Trophoblast cell (in vitro differentiated cells and primary cell): ENCODE measurements at regions not wholly inside any gene's neighbourhood (a gene's known extent, or its start where the extent isn't known, plus 50 kb on each side); places are given as distances from the start of the nearest gene placed in this dataset.
"Not testable (repeated sequence)": the region's sequence is repeated elsewhere in the genome, so short reads cannot be mapped to it uniquely, and the experiment has no call there.

Experiments
- DNase-seq, 2 donors: peaks; one replicate each; pipeline ENCODE4 v3.0.0-alpha.2; 2016
- H2AFZ ChIP-seq: 2 replicates; pipeline ENCODE4 v1.6.1; 2013; ENCODE audit warnings: low read length, moderate library complexity, mild to moderate bottlenecking; ENCODE audit not compliant: insufficient read depth, poor library complexity
- H2AK5ac ChIP-seq: 2 replicates; pipeline ENCODE4 v1.6.1; 2013; ENCODE audit warnings: mild to moderate bottlenecking, low read length
- H2BK120ac ChIP-seq: 2 replicates; pipeline ENCODE4 v1.6.1; 2013; ENCODE audit warnings: low read length, mild to moderate bottlenecking, moderate library complexity; ENCODE audit not compliant: insufficient read depth, poor library complexity
- H2BK12ac ChIP-seq: 2 replicates; pipeline ENCODE4 v1.6.1; 2013; ENCODE audit warnings: mild to moderate bottlenecking, low read length, moderate library complexity
- H2BK5ac ChIP-seq: 2 replicates; pipeline ENCODE4 v1.6.1; 2013; ENCODE audit warnings: low read length, low read depth, moderate library complexity, mild to moderate bottlenecking; ENCODE audit not compliant: poor library complexity
- H3K14ac ChIP-seq: 2 replicates; pipeline ENCODE4 v1.6.1; 2013; ENCODE audit warnings: mild to moderate bottlenecking, low read length
- H3K18ac ChIP-seq: 2 replicates; pipeline ENCODE4 v1.6.1; 2013; ENCODE audit warnings: mild to moderate bottlenecking, low read length
- H3K23ac ChIP-seq: 2 replicates; pipeline ENCODE4 v1.6.1; 2013; ENCODE audit warnings: low read length
- H3K27ac ChIP-seq: 2 replicates; pipeline ENCODE4 v1.5.1; 2013; ENCODE audit warnings: low read depth, mild to moderate bottlenecking, inconsistent platforms, low read length, moderate library complexity
- H3K27me3 ChIP-seq: 2 replicates; pipeline ENCODE4 v1.6.1; 2013; ENCODE audit warnings: inconsistent platforms, mild to moderate bottlenecking, low read length, moderate library complexity; ENCODE audit not compliant: insufficient read depth
- H3K36me3 ChIP-seq, 2 experiments: 1 replicate in 1 of 2; 2 replicates in 1 of 2; pipeline ENCODE4 v1.6.1; 2013; ENCODE audit warnings: low read length in 2 of 2, mild to moderate bottlenecking in 2 of 2, moderate library complexity in 1 of 2; ENCODE audit not compliant: insufficient read depth in 2 of 2, control insufficient read depth in 1 of 2
- H3K4ac ChIP-seq: 2 replicates; pipeline ENCODE4 v1.6.1; 2013; ENCODE audit warnings: low read depth, mild to moderate bottlenecking, low read length, moderate library complexity
- H3K4me1 ChIP-seq, 2 experiments: 1 replicate in 1 of 2; 2 replicates in 1 of 2; pipeline ENCODE4 v1.6.1; 2013; ENCODE audit warnings: low read length in 2 of 2, mild to moderate bottlenecking in 2 of 2, moderate library complexity in 1 of 2; ENCODE audit not compliant: insufficient read depth in 2 of 2, control insufficient read depth in 1 of 2
- H3K4me2 ChIP-seq: 2 replicates; pipeline ENCODE4 v1.6.1; 2013; ENCODE audit warnings: inconsistent platforms, mild to moderate bottlenecking, low read length, moderate library complexity
- H3K4me3 ChIP-seq: 2 replicates; pipeline ENCODE4 v1.5.1; 2013; ENCODE audit warnings: mild to moderate bottlenecking, low read depth, low read length, inconsistent platforms
- H3K79me1 ChIP-seq: one replicate; pipeline ENCODE4 v1.6.1; 2013; ENCODE audit warnings: low read length
- H3K79me2 ChIP-seq: 2 replicates; pipeline ENCODE4 v1.6.1; 2013; ENCODE audit warnings: low read length, mild to moderate bottlenecking; ENCODE audit not compliant: control insufficient read depth, insufficient read depth, poor library complexity
- H3K9ac ChIP-seq: 2 replicates; pipeline ENCODE4 v1.6.1; 2013; ENCODE audit warnings: mild to moderate bottlenecking, low read length
- H3K9me3 ChIP-seq: 2 replicates; pipeline ENCODE4 v1.6.1; 2013; ENCODE audit warnings: low read depth, mild to moderate bottlenecking, control low read depth, inconsistent platforms, low read length; ENCODE audit not compliant: insufficient read depth
- H4K12ac ChIP-seq: 2 replicates; pipeline ENCODE4 v1.6.1; 2013; ENCODE audit warnings: low read depth, mild to moderate bottlenecking, low read length, moderate library complexity
- H4K8ac ChIP-seq: 2 replicates; pipeline ENCODE4 v1.6.1; 2013; ENCODE audit warnings: low read depth, mild to moderate bottlenecking, low read length, moderate library complexity
- H4K91ac ChIP-seq: one replicate; pipeline ENCODE4 v1.6.1; 2013; ENCODE audit warnings: low read depth, mild to moderate bottlenecking, low read length, moderate library complexity
- WGBS: extraction: QIAGEN DNeasy Blood & Tissue Kit; methylation state at CpG from one replicate; pipeline ENCODE4 v1.1.7; 2013; ENCODE audit warnings: missing lambda C conversion rate; ENCODE audit not compliant: insufficient read length, insufficient coverage; ENCODE audit errors: extremely low coverage; 5-methylcytosine and 5-hydroxymethylcytosine counted together

GRCh38 chr3:72077473-72078259, 292.7 kb upstream of the PROK2 start:
- peaks cover 3% of the 10 kb centered on the region for H3K9me3 ChIP-seq
- H4K91ac ChIP-seq = no peak overlapping the region
- H4K12ac ChIP-seq = no peak overlapping the region
- no peak overlapping the region for H2BK12ac ChIP-seq
- WGBS = 97% methylated on average over 3 of the region's 6 CpGs
- no peak overlapping the region for H3K23ac ChIP-seq
- no peak overlapping the region for H2BK5ac ChIP-seq
- H2AK5ac ChIP-seq = no peak overlapping the region
- H3K27ac ChIP-seq = no peak overlapping the region
- no peak overlapping the region for H2AFZ ChIP-seq
- no peak overlapping the region for H3K4me2 ChIP-seq
- H3K36me3 ChIP-seq = no peaks in the 10 kb centered on the region
- H3K4ac ChIP-seq = no peak overlapping the region
- H3K9ac ChIP-seq = no peak overlapping the region
- no peak overlapping the region for H3K18ac ChIP-seq
- no peaks in the 10 kb centered on the region for H3K27me3 ChIP-seq
- no peak overlapping the region for H3K4me3 ChIP-seq
- DNase-seq = no peak
- H3K4me1 ChIP-seq = peaks cover 0 to 8% of the 10 kb centered on the region in 2 experiments
- H2BK120ac ChIP-seq = no peak overlapping the region
- no peaks in the 10 kb centered on the region for H3K79me1 ChIP-seq
- no peaks in the 10 kb centered on the region for H3K79me2 ChIP-seq
- no peak overlapping the region for H4K8ac ChIP-seq
- H3K14ac ChIP-seq = no peak overlapping the region

DNA sequence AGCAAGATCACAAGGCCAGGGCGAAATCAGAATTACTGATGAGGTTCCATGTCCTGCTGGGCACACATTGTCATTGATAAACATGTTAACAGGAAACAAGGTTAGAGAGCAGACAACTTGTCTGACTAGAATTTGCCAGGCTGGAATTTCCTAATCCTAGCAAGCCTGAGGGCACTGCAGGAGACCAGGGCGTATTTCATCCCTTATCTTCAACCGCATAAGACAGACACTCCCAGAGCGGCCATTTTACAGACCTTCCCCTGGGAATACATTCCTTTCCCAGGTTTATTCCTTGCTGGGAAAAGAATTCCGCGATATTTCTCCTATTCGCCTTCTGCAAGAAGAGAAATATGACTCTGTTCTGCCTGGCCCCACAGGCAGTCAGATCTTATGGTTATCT, 290.9 kb upstream of the PROK2 start:
- not testable (repeated sequence) for H3K4me2 ChIP-seq, H4K12ac ChIP-seq, H3K4me3 ChIP-seq, H3K27me3 ChIP-seq, H2BK120ac ChIP-seq, H2BK12ac ChIP-seq, H3K9me3 ChIP-seq, H3K4me1 ChIP-seq, H4K8ac ChIP-seq, H3K27ac ChIP-seq, H3K18ac ChIP-seq, H2AK5ac ChIP-seq, H2BK5ac ChIP-seq, H3K36me3 ChIP-seq, H3K79me2 ChIP-seq, H3K4ac ChIP-seq, H4K91ac ChIP-seq, H3K23ac ChIP-seq, H3K79me1 ChIP-seq, H3K9ac ChIP-seq, H2AFZ ChIP-seq, H3K14ac ChIP-seq
- no CpG with 5 or more reads among the region's 7 CpGs for WGBS
- DNase-seq = peak in 1 of 2 donors; percentile 37

- Histone ChIP-seq H3K23ac (no peak overlapping the region), H3K9ac (no peak overlapping the region), H4K8ac (no peak overlapping the region), H3K27me3 (no peaks in the 10 kb centered on the region), H3K79me2 (no peaks in the 10 kb centered on the region), H3K4me1 (no peaks in the 10 kb centered on the region), H2AK5ac (no peak overlapping the region), H3K9me3 (peaks cover 1% of the 10 kb centered on the region), H3K79me1 (no peaks in the 10 kb centered on the region), H2BK120ac (no peak overlapping the region), H3K4me3 (no peak overlapping the region), H3K4ac (no peak overlapping the region), H2BK12ac (no peak overlapping the region), H2AFZ (no peak overlapping the region), H4K91ac (no peak overlapping the region), H2BK5ac (no peak overlapping the region), H3K14ac (no peak overlapping the region), H3K18ac (no peak overlapping the region), H3K36me3 (no peaks in the 10 kb centered on the region), H3K27ac (no peak overlapping the region), H4K12ac (no peak overlapping the region), H3K4me2 (no peak overlapping the region)
- DNase-seq = no peak
- WGBS = no CpG with 5 or more reads among the region's 2 CpGs
Observed at GRCh38 chr3:72071624-72072023, 286.7 kb upstream of the PROK2 start.

DNA sequence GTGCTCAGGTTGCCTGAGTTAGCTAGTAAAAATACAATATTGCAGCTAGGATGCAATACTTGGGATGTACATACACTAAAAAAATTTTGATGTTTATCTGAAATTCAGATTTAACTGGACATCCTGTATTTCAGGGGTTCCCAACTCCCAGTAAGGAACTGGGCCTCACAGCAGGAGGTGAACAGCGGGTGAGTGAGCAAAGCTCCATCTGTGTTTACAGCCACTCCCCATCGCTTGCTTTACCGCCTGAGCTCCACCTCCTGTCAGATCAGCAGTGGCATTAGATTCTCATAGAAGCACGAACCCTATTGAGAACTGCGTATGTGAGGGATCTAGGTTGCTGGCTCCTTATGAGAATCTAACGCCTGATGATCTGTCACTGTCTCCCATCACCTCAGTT, 285.1 kb upstream of the PROK2 start:
- no peak overlapping the region for H2BK12ac ChIP-seq
- H2BK120ac ChIP-seq = no peak overlapping the region

More for the DNA sequence above, 285.1 kb upstream of the PROK2 start:
- H3K14ac ChIP-seq = no peak overlapping the region
- H3K79me2 ChIP-seq = no peaks in the 10 kb centered on the region
- H3K9me3 ChIP-seq = peaks cover 1% of the 10 kb centered on the region
- peaks cover 0 to 4% of the 10 kb centered on the region in 2 experiments for H3K4me1 ChIP-seq
- no peak overlapping the region for H3K4me3 ChIP-seq
- no CpG with 5 or more reads among the region's 6 CpGs for WGBS
- no peak overlapping the region for H4K8ac ChIP-seq
- no peak overlapping the region for H4K91ac ChIP-seq
- no peak overlapping the region for H4K12ac ChIP-seq
- H3K4ac ChIP-seq = no peak overlapping the region
- H3K23ac ChIP-seq = no peak overlapping the region
- no peak overlapping the region for H3K9ac ChIP-seq
- H3K18ac ChIP-seq = no peak overlapping the region
- no peak for DNase-seq
- no peaks in the 10 kb centered on the region for H3K79me1 ChIP-seq
- H3K4me2 ChIP-seq = no peak overlapping the region
- no peaks in the 10 kb centered on the region for H3K36me3 ChIP-seq
- no peak overlapping the region for H2AFZ ChIP-seq
- no peak overlapping the region for H2AK5ac ChIP-seq
- H3K27ac ChIP-seq = no peak overlapping the region
- H2BK5ac ChIP-seq = no peak overlapping the region
- no peaks in the 10 kb centered on the region for H3K27me3 ChIP-seq
